HG03460 (cell line): ENCODE measurements at regions not wholly inside any gene's neighbourhood (a gene's known extent, or its start where the extent isn't known, plus 50 kb on each side); places are given as distances from the start of the nearest gene placed in this dataset.
"Not testable (repeated sequence)": the region's sequence is repeated elsewhere in the genome, so short reads cannot be mapped to it uniquely, and the experiment has no call there.

Source experiments
- ATAC-seq: cut with Tn5 transposase; IDR thresholded peaks from one replicate; pipeline ENCODE4 v1.9.1; 2021; ENCODE audit not compliant: unreplicated experiment

DNA sequence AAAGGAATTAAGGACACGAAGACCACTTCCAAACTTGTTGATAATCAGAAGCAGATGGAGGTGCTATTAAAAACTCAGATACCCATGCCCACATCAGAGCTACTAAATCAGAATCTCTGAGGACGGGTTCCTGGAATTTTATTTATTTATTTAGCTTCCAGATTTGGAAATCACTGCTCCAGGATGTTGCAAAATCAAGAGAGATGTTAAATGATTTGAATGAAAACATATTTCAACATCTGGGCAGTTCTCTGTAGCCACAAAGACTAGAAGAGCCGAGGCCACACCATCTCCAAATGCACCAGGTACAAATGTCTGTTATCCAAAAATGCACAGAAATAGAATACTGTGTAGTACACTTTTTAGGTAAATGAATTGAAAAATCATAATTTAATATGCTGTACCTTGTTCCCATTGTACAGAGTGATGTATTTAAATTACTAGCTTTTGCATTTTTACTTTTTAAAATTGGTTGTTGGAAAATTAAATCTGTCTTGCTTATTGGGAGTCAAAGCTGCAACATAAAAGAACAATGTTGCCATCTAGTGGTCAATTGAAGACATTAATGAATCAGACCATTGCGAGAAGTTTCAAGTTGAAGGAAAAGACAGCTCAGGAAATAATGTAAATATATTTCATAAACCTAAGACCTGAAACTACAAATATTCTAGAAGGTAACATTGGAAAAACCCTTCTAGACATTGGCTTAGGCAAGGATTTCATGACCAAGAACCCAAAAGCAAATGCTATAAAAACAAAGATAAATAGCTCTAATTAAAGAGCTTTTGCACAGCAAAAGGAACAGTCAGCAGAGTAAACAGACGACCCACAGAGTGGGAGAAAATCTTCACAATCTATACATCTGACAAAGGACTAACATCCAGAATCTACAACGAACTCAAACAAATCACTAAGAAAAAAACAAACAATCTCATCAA, 151.3 kb upstream of the TTC29 start:
- no peak for ATAC-seq

DNA sequence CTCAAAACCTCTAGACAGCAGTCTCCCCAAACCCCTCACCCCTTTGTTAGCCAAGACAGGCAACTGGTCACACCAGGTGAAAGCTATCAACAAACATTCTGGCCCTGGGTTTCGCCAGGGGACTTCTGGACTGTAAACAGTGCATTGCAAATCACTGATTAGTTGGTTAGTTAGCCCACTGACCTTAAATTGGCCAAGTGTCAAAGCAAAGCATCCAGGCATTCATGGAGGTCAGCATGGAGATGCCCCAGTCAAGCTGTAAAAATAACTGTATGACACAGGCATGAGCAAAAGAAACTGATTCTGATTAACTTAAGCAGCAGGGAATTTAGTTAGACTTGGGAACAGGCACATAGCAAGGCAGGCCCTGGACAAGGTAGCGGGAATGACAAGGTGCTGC, 156.0 kb upstream of the TTC29 start:
- ATAC-seq: no peak

DNA sequence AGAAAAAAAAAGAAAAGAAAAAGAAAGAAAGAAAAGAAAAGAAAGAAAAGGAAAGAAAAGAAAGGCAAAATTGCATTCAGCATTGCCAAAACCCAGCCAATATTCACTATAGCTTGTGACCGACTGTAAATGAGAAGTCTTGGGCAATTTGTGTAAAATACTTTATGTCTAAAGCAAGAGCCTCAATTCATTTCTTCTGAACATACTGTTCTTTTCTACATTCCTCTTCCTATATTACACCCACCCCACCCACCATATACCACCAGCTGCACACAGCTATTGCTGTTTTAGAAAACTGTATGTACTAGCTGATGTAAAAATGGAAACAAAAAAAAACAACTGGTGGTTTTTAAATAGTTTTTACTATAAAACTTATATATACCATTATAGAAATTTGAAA, 156.9 kb upstream of the TTC29 start:
- no peak for ATAC-seq

DNA sequence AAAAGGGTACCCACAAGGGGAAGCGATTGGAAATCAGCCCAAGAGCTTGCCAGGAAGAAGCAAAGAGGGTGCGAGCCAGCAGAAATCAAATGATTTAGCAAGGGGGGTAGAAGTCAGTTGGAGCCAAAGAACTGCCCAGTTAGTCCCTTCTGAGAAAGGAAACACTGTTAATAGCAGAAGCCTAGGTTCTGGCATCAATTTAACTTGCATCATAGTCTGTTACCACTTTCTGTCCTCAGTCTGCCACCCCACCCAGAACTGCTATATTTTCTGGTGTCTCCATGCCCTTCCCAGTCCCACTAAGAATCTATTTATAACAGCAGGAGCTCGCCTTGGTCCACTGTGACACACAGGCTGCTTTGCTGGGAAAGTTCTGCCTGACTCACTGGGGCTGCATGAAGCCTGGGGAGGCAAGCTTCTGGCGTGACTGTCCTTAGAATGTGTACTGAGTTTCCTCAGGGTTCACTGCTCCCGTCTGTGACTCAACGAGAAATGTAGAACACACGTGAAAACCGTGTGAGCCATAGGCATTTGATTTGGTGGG, 157.8 kb upstream of the TTC29 start:
- no peak for ATAC-seq

- ATAC-seq: no peak
Measured at GRCh38 chr4:147104768-147105167, 159.1 kb upstream of the TTC29 start.

GRCh38 chr4:147108409-147108808, 162.7 kb upstream of the TTC29 start:
- no peak for ATAC-seq

DNA sequence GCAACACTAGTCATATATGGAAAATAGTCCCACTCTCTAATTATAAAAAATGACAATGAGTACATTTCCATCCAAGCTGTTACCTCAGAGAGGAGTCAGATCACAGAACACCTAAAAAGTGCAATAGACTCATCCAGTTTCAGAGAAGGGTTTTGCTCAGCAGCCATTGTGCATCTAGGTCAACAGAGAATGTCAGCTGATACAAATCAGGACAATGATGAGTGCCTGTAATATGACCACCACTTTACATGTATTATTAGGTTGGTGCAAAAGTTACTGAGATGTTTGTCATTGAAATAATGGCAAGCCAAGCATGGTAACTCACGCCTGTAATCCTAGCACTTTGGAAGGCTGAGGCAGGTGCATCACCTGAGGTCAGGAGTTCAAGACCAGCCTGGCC, 164.1 kb upstream of the TTC29 start:
- ATAC-seq: no peak

GRCh38 chr4:147110473-147111367, 165.1 kb upstream of the TTC29 start:
- no peak for ATAC-seq

- ATAC-seq: not testable (repeated sequence)
Measured at GRCh38 chr4:147112196-147112595, 166.5 kb upstream of the TTC29 start.

- no peak for ATAC-seq
Measured at GRCh38 chr4:147117431-147117830, 171.8 kb upstream of the TTC29 start.

- no peak for ATAC-seq
Measured at GRCh38 chr4:147118528-147118927, 172.9 kb upstream of the TTC29 start.

DNA sequence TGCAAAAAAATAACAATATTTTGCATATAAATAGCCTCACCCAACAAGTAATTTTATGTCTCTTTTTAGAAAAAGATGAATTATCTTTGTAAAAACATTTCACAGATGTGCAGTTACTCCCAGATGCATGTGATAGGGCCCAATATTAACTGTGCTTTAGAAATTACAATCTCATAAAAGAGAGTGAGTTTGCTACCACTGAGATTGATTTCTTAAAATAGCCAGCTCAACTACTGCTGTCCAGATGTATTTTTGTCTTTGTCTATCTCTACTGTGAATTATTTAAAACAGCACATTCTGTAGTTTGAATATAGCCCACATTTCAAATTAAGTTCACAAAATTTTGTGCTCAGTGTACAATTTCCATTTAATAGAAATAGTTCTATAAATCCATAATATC, 177.0 kb upstream of the TTC29 start:
- ATAC-seq: no peak

GRCh38 chr4:147123146-147123545, 177.5 kb upstream of the TTC29 start:
- ATAC-seq: no peak

DNA sequence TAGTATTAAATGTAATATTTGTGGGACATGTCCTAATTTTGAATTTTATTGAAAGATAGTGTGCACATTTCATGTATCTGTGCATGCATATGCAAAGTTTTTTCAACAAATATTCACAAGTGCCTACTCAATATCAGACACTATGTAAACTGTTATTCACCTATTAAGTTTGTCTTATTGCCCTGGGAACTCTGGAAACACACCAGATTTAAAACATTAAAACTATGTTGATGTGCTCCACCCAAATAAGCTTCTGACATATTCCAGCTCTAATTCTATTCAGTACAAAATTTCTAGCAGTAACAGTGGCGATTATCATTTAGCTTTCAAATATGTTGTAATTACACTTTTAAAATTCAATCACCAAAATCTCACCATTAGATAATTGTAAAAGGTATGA, 183.1 kb upstream of the TTC29 start:
- no peak for ATAC-seq

DNA sequence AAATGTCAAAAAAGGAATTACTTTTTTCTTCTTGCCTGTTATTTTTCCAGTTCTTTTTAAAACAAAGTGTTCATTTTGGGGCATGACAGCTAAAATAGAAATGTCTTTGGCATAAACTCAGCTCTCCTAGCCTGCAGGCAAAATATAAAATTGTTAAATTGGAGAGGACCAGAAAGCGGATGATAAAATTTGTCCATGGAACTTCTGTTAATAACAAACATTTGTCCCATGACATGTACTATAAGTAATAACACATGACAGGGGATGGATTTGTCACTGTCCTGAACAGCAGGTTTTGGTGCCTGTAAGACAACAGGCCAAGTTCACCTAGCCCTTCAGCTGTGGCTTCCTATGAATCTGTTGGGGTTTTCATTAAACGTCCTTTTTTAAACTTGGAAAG, 184.0 kb upstream of the TTC29 start:
- no peak for ATAC-seq

DNA sequence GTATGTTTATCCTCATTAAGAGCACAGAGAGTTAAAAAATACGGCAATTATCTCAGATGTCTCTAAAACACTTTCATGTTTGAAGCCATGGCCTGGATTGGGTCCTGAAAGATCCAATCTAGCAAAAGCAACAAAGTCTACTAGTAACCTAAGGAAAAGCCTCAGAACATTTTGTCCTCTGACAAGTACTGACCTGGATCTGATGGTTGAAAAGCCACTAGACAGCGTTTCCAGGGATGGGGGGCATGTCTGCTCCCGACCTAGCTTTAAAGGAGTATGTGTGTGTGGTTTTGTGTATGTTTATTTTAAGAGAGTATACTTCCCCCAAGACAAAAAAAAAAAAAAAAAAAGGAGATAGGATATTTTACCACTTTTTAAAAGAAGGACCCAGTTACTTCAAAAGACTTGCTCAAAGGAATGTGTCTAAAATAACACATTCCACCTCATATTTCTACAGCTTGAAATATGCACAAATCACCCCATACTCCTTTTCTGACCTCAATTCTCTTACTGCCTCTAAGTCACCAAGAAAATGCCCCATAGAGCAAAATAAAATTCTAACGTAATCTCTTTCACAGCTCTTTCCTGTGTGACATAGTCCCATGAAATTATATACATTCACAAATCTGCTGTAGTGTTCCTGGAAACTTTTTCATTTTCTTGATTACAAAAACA, 189.0 kb upstream of the TTC29 start:
- ATAC-seq: no peak

DNA sequence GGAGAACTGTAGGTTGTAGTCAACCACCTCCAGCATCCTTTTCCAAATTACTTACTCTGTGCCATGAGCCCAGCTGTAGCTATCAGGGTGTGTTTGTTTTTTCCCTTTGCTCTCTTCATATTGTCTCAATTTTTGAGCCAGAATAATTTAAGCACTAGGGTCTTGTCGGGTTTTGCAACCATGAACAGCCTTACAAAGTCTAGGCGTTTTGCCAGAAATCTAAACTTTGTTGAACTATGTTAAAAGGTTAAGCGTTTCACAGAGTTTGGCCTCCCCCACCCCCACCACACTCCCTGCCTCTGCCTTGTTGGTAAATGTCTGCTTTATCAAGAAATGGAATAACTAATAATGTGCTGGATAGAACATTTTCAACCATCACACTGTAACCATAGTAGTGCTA, 190.6 kb upstream of the TTC29 start:
- ATAC-seq: no peak

DNA sequence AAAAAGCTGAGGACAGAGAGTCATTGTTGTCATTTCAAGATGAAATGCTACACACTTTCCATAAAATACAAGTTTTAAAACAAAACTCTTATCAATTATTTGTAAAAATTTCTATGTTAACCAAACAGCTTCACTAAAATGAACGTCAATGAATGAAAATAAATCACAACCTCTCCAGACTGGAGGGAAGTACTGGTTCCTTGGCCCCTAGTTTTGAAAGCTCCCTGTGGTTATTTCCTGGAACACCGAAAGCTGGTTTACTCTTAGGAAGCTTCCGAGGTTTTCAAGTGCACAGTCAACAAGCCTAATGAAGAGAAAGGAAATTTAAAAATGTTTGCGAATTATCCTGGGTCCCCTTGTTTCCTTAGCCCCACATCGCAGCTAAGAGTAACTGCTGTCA, 191.1 kb upstream of the TTC29 start:
- no peak for ATAC-seq

DNA sequence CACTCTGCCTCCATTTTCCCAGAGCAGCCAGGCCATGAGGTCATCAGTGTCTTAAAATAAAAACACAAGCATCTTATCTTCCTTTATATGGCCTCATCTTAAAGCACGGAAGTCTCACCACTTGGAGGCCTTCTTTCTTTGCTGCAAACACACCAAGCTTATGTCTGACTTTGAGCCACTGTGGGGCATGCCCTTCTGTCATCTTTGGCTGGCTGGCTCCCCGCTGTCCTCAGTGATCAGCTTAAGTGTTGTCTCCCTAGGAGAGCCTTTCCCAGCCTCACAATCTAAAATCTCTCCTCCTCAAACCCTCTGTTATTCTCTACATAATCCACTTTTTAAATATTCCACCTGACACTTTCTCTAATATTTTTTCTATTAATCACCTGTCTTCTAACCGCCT, 191.6 kb upstream of the TTC29 start:
- ATAC-seq: no peak

- no peak for ATAC-seq
Measured at GRCh38 chr4:147138171-147138570, 192.5 kb upstream of the TTC29 start.
